ENCODE measurements at regions not wholly inside any gene's neighbourhood (a gene's known extent, or its start where the extent isn't known, plus 50 kb on each side); places are given as distances from the start of the nearest gene placed in this dataset.

- CTCF ChIA-PET = no interaction called here
- POLR2A ChIA-PET = no interaction called here
- no peaks in the 10 kb centered on the region for H3K4me1 ChIP-seq (ENCODE audit: control extremely low read depth in 1 of 4, control insufficient read depth in 4 of 4, insufficient read depth in 4 of 4, low read length in 3 of 4)
- H3K27ac ChIP-seq (ENCODE audit: insufficient read depth in 1 of 2, low read depth in 1 of 2, low read length in 2 of 2, poor library complexity in 1 of 2, severe bottlenecking in 2 of 2) = no peak overlapping the region
- H3K36me3 ChIP-seq (ENCODE audit: control insufficient read depth in 4 of 4, insufficient read depth in 4 of 4, low read length in 3 of 4) = no peaks in the 10 kb centered on the region
- no peaks in the 10 kb centered on the region for H3K27me3 ChIP-seq (replicated peaks in 2 of 5; ENCODE audit: control insufficient read depth in 4 of 5, insufficient read depth in 5 of 5, low read length in 4 of 5)
- H3K9me3 ChIP-seq (ENCODE audit: control extremely low read depth in 1 of 5, control insufficient read depth in 4 of 5, insufficient read depth in 2 of 5, low read depth in 1 of 5, low read length in 4 of 5) = peaks cover 0 to 8% (median 3%) of the 10 kb centered on the region in 5 experiments
- no CpG with 5 or more reads among the region's 2 CpGs for WGBS (ENCODE audit: insufficient coverage)
- DNase-seq = no peak
- H3K4me3 ChIP-seq (ENCODE audit: control insufficient read depth in 1 of 7, extremely low read depth in 1 of 7, insufficient read depth in 4 of 7, low read depth in 2 of 7, low read length in 6 of 7) = no peak overlapping the region
Measured at GRCh38 chr1:164347980-164348379, 211.0 kb upstream of the PBX1 start.

GRCh38 chr1:164356511-164356910, 202.5 kb upstream of the PBX1 start:
- no peaks in the 10 kb centered on the region for H3K27me3 ChIP-seq (replicated peaks in 2 of 5; ENCODE audit: control insufficient read depth in 4 of 5, insufficient read depth in 5 of 5, low read length in 4 of 5)
- H3K4me3 ChIP-seq (ENCODE audit: control insufficient read depth in 1 of 7, extremely low read depth in 1 of 7, insufficient read depth in 4 of 7, low read depth in 2 of 7, low read length in 6 of 7) = no peak overlapping the region
- H3K4me1 ChIP-seq (ENCODE audit: control extremely low read depth in 1 of 4, control insufficient read depth in 4 of 4, insufficient read depth in 4 of 4, low read length in 3 of 4) = no peaks in the 10 kb centered on the region
- POLR2A ChIA-PET = no interaction called here
- no peak for DNase-seq
- no peak overlapping the region for H3K27ac ChIP-seq (ENCODE audit: insufficient read depth in 1 of 2, low read depth in 1 of 2, low read length in 2 of 2, poor library complexity in 1 of 2, severe bottlenecking in 2 of 2)
- H3K36me3 ChIP-seq (ENCODE audit: control insufficient read depth in 4 of 4, insufficient read depth in 4 of 4, low read length in 3 of 4) = no peaks in the 10 kb centered on the region
- no peaks in the 10 kb centered on the region for H3K9me3 ChIP-seq (ENCODE audit: control extremely low read depth in 1 of 5, control insufficient read depth in 4 of 5, insufficient read depth in 2 of 5, low read depth in 1 of 5, low read length in 4 of 5)
- CTCF ChIA-PET = interaction anchor here (0.6 kb wide), 1 partner anchor 9 kb away, joined by 3 read pairs; no protein-coding TSS in a partner anchor
- WGBS (ENCODE audit: insufficient coverage) = 98% methylated on average over 9 of the region's 11 CpGs

- no peaks in the 10 kb centered on the region for H3K27me3 ChIP-seq (replicated peaks in 2 of 5; ENCODE audit: control insufficient read depth in 4 of 5, insufficient read depth in 5 of 5, low read length in 4 of 5)
- POLR2A ChIA-PET = no interaction called here
- CTCF ChIA-PET = no interaction called here
- no peak for DNase-seq
- no peaks in the 10 kb centered on the region for H3K9me3 ChIP-seq (ENCODE audit: control extremely low read depth in 1 of 5, control insufficient read depth in 4 of 5, insufficient read depth in 2 of 5, low read depth in 1 of 5, low read length in 4 of 5)
- no peaks in the 10 kb centered on the region for H3K4me1 ChIP-seq (ENCODE audit: control extremely low read depth in 1 of 4, control insufficient read depth in 4 of 4, insufficient read depth in 4 of 4, low read length in 3 of 4)
- H3K36me3 ChIP-seq (ENCODE audit: control insufficient read depth in 4 of 4, insufficient read depth in 4 of 4, low read length in 3 of 4) = no peaks in the 10 kb centered on the region
- no peak overlapping the region for H3K4me3 ChIP-seq (ENCODE audit: control insufficient read depth in 1 of 7, extremely low read depth in 1 of 7, insufficient read depth in 4 of 7, low read depth in 2 of 7, low read length in 6 of 7)
- WGBS (ENCODE audit: insufficient coverage) = no CpG with 5 or more reads among the region's 1 CpG
- no peak overlapping the region for H3K27ac ChIP-seq (ENCODE audit: insufficient read depth in 1 of 2, low read depth in 1 of 2, low read length in 2 of 2, poor library complexity in 1 of 2, severe bottlenecking in 2 of 2)
Measured at GRCh38 chr1:164360265-164360664, 198.7 kb upstream of the PBX1 start.

GRCh38 chr1:164361927-164362326, 197.1 kb upstream of the PBX1 start:
- peaks cover 0 to 8% (median 0%) of the 10 kb centered on the region in 5 experiments for H3K9me3 ChIP-seq (ENCODE audit: control extremely low read depth in 1 of 5, control insufficient read depth in 4 of 5, insufficient read depth in 2 of 5, low read depth in 1 of 5, low read length in 4 of 5)
- no peaks in the 10 kb centered on the region for H3K4me1 ChIP-seq (ENCODE audit: control extremely low read depth in 1 of 4, control insufficient read depth in 4 of 4, insufficient read depth in 4 of 4, low read length in 3 of 4)
- H3K36me3 ChIP-seq (ENCODE audit: control insufficient read depth in 4 of 4, insufficient read depth in 4 of 4, low read length in 3 of 4) = no peaks in the 10 kb centered on the region
- WGBS (ENCODE audit: insufficient coverage) = 80% methylated on average over 2 of the region's 2 CpGs
- no peaks in the 10 kb centered on the region for H3K27me3 ChIP-seq (replicated peaks in 2 of 5; ENCODE audit: control insufficient read depth in 4 of 5, insufficient read depth in 5 of 5, low read length in 4 of 5)
- no peak overlapping the region for H3K4me3 ChIP-seq (ENCODE audit: control insufficient read depth in 1 of 7, extremely low read depth in 1 of 7, insufficient read depth in 4 of 7, low read depth in 2 of 7, low read length in 6 of 7)
- ChIA-PET POLR2A (no interaction called here), CTCF (no interaction called here)
- no peak overlapping the region for H3K27ac ChIP-seq (ENCODE audit: insufficient read depth in 1 of 2, low read depth in 1 of 2, low read length in 2 of 2, poor library complexity in 1 of 2, severe bottlenecking in 2 of 2)
- no peak for DNase-seq

- H3K9me3 ChIP-seq (ENCODE audit: control extremely low read depth in 1 of 5, control insufficient read depth in 4 of 5, insufficient read depth in 2 of 5, low read depth in 1 of 5, low read length in 4 of 5) = peaks cover 0 to 11% (median 0%) of the 10 kb centered on the region in 5 experiments
- no peaks in the 10 kb centered on the region for H3K27me3 ChIP-seq (replicated peaks in 2 of 5; ENCODE audit: control insufficient read depth in 4 of 5, insufficient read depth in 5 of 5, low read length in 4 of 5)
- POLR2A ChIA-PET = interaction anchor here (0.7 kb wide), 1 partner anchor 896 kb away, joined by 3 read pairs; no protein-coding TSS in a partner anchor
- no peak for DNase-seq
- CTCF ChIA-PET = interaction anchor here (0.6 kb wide), 1 partner anchor 949 kb away, joined by 4 read pairs; no protein-coding TSS in a partner anchor
- 100% methylated on average over 1 of the region's 1 CpG for WGBS (ENCODE audit: insufficient coverage)
- no peak overlapping the region for H3K27ac ChIP-seq (ENCODE audit: insufficient read depth in 1 of 2, low read depth in 1 of 2, low read length in 2 of 2, poor library complexity in 1 of 2, severe bottlenecking in 2 of 2)
- H3K36me3 ChIP-seq (ENCODE audit: control insufficient read depth in 4 of 4, insufficient read depth in 4 of 4, low read length in 3 of 4) = no peaks in the 10 kb centered on the region
- no peaks in the 10 kb centered on the region for H3K4me1 ChIP-seq (ENCODE audit: control extremely low read depth in 1 of 4, control insufficient read depth in 4 of 4, insufficient read depth in 4 of 4, low read length in 3 of 4)
- H3K4me3 ChIP-seq (ENCODE audit: control insufficient read depth in 1 of 7, extremely low read depth in 1 of 7, insufficient read depth in 4 of 7, low read depth in 2 of 7, low read length in 6 of 7) = no peak overlapping the region
Measured at GRCh38 chr1:164363980-164364379, 195.0 kb upstream of the PBX1 start.

- WGBS (ENCODE audit: insufficient coverage) = no CpG with 5 or more reads among the region's 1 CpG
Measured at GRCh38 chr1:164366014-164366413, 193.0 kb upstream of the PBX1 start.

GRCh38 chr1:164369698-164370365, 189.2 kb upstream of the PBX1 start:
- Histone ChIP-seq H3K27ac (ENCODE audit: insufficient read depth in 1 of 2, low read depth in 1 of 2, low read length in 2 of 2, poor library complexity in 1 of 2, severe bottlenecking in 2 of 2) (no peak overlapping the region), H3K4me3 (ENCODE audit: control insufficient read depth in 1 of 7, extremely low read depth in 1 of 7, insufficient read depth in 4 of 7, low read depth in 2 of 7, low read length in 6 of 7) (no peak overlapping the region), H3K36me3 (ENCODE audit: control insufficient read depth in 4 of 4, insufficient read depth in 4 of 4, low read length in 3 of 4) (no peaks in the 10 kb centered on the region), H3K9me3 (ENCODE audit: control extremely low read depth in 1 of 5, control insufficient read depth in 4 of 5, insufficient read depth in 2 of 5, low read depth in 1 of 5, low read length in 4 of 5) (peaks cover 0 to 11% (median 0%) of the 10 kb centered on the region in 5 experiments), H3K27me3 (replicated peaks in 2 of 5; ENCODE audit: control insufficient read depth in 4 of 5, insufficient read depth in 5 of 5, low read length in 4 of 5) (no peaks in the 10 kb centered on the region), H3K4me1 (ENCODE audit: control extremely low read depth in 1 of 4, control insufficient read depth in 4 of 4, insufficient read depth in 4 of 4, low read length in 3 of 4) (no peaks in the 10 kb centered on the region)
- CTCF ChIA-PET = interaction anchor here (0.7 kb wide), 1 partner anchor 805 kb away, joined by 3 read pairs; no protein-coding TSS in a partner anchor
- DNase-seq = no peak
- 90% methylated on average over 2 of the region's 4 CpGs for WGBS (ENCODE audit: insufficient coverage)
- POLR2A ChIA-PET = interaction anchor here (0.5 kb wide), 1 partner anchor 23 kb away, joined by 3 read pairs; no protein-coding TSS in a partner anchor

More at GRCh38 chr1:164366014-164366413, 193.0 kb upstream of the PBX1 start:
- no peak for DNase-seq
- Histone ChIP-seq H3K27me3 (replicated peaks in 2 of 5; ENCODE audit: control insufficient read depth in 4 of 5, insufficient read depth in 5 of 5, low read length in 4 of 5) (no peaks in the 10 kb centered on the region), H3K36me3 (ENCODE audit: control insufficient read depth in 4 of 4, insufficient read depth in 4 of 4, low read length in 3 of 4) (no peaks in the 10 kb centered on the region), H3K27ac (ENCODE audit: insufficient read depth in 1 of 2, low read depth in 1 of 2, low read length in 2 of 2, poor library complexity in 1 of 2, severe bottlenecking in 2 of 2) (no peak overlapping the region), H3K4me3 (ENCODE audit: control insufficient read depth in 1 of 7, extremely low read depth in 1 of 7, insufficient read depth in 4 of 7, low read depth in 2 of 7, low read length in 6 of 7) (no peak overlapping the region), H3K9me3 (ENCODE audit: control extremely low read depth in 1 of 5, control insufficient read depth in 4 of 5, insufficient read depth in 2 of 5, low read depth in 1 of 5, low read length in 4 of 5) (peaks cover 0 to 11% (median 0%) of the 10 kb centered on the region in 5 experiments), H3K4me1 (ENCODE audit: control extremely low read depth in 1 of 4, control insufficient read depth in 4 of 4, insufficient read depth in 4 of 4, low read length in 3 of 4) (no peaks in the 10 kb centered on the region)
- ChIA-PET POLR2A (no interaction called here), CTCF (no interaction called here)

Measured in common myeloid progenitor, CD34-positive (primary cell).